BE2C (cell line): ENCODE measurements at regions not wholly inside any gene's neighbourhood (a gene's known extent, or its start where the extent isn't known, plus 50 kb on each side); places are given as distances from the start of the nearest gene placed in this dataset.

Experiments
- DNase-seq: peaks from one replicate; pipeline ENCODE4 v3.0.0-alpha.2; 2020
- H3K27me3 ChIP-seq: fragments of 250-450 bp; sonication (Bioruptor Pico); 2 replicates; pipeline ENCODE4 v1.5.1; 2020; ENCODE audit warnings: mild to moderate bottlenecking
- H3K36me3 ChIP-seq: fragments of 250-450 bp; sonication (Bioruptor Pico); 2 replicates; pipeline ENCODE4 v1.5.1; 2020; ENCODE audit warnings: mild to moderate bottlenecking
- H3K4me1 ChIP-seq: fragments of 250-450 bp; sonication (Bioruptor Pico); 2 replicates; pipeline ENCODE4 v1.5.1; 2020
- H3K4me3 ChIP-seq: 2 replicates; pipeline ENCODE4 v1.5.1; 2011; ENCODE audit warnings: low read depth, low read length
- H3K9me3 ChIP-seq: fragments of 250-450 bp; sonication (Bioruptor Pico); 2 replicates; pipeline ENCODE4 v1.5.1; 2020
- TF ChIP-seq, protein P1 (sequence below): IDR thresholded peaks from 2 replicates; pipeline ENCODE4 v1.5.1; 2012; ENCODE audit warnings: mild to moderate bottlenecking, low read depth, low read length

DNA sequence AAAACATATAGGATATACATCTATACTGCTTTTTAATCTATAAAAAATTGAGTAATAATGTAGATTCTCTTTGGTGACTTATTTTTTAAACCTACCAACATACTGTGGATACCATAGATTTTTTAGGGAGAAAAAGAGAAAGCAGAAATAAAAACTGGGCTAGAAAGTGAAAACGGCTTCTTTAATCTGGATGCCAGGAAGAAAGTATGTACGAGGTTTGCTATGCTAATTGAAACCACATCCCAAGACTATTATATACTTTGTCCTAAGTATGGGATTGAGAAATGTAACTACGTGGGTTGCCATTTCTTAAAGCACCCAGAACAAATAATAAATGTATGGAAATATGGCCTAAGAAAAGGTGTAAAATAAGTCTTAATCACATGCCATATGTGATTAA lies 129.0 kb upstream of the NFE2L3 start:
- TF ChIP-seq, protein P1, sequence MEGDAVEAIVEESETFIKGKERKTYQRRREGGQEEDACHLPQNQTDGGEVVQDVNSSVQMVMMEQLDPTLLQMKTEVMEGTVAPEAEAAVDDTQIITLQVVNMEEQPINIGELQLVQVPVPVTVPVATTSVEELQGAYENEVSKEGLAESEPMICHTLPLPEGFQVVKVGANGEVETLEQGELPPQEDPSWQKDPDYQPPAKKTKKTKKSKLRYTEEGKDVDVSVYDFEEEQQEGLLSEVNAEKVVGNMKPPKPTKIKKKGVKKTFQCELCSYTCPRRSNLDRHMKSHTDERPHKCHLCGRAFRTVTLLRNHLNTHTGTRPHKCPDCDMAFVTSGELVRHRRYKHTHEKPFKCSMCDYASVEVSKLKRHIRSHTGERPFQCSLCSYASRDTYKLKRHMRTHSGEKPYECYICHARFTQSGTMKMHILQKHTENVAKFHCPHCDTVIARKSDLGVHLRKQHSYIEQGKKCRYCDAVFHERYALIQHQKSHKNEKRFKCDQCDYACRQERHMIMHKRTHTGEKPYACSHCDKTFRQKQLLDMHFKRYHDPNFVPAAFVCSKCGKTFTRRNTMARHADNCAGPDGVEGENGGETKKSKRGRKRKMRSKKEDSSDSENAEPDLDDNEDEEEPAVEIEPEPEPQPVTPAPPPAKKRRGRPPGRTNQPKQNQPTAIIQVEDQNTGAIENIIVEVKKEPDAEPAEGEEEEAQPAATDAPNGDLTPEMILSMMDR: no peak
- Histone ChIP-seq H3K4me1 (no peaks in the 10 kb centered on the region), H3K4me3 (no peak overlapping the region), H3K36me3 (no peaks in the 10 kb centered on the region), H3K9me3 (no peaks in the 10 kb centered on the region), H3K27me3 (peaks cover 9% of the 10 kb centered on the region)
- no peak for DNase-seq

DNA sequence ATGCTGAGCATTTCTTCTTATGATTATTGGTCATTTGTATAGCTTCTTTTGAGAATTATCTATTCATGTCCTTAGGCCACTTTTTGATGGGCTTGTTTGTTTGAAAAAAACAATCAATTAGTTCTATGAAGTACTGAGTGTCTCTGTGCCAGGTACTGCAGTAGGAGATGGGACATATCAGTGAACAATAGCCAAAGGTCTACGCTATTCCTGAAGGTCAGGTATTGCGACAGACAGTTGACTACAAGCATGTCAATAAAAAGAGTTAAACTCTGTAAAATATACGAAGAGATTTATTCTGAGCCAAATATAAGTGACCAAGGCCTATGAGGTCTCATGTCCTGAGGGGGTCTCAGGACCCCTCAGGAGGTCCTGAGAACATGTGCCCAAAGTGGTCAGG lies 122.1 kb upstream of the NFE2L3 start:
- no peak overlapping the region for H3K4me3 ChIP-seq
- peaks cover 14% of the 10 kb centered on the region for H3K27me3 ChIP-seq
- no peak for DNase-seq
- H3K9me3 ChIP-seq: no peaks in the 10 kb centered on the region
- no peaks in the 10 kb centered on the region for H3K36me3 ChIP-seq
- no peaks in the 10 kb centered on the region for H3K4me1 ChIP-seq
- TF ChIP-seq, protein P1: no peak

DNA sequence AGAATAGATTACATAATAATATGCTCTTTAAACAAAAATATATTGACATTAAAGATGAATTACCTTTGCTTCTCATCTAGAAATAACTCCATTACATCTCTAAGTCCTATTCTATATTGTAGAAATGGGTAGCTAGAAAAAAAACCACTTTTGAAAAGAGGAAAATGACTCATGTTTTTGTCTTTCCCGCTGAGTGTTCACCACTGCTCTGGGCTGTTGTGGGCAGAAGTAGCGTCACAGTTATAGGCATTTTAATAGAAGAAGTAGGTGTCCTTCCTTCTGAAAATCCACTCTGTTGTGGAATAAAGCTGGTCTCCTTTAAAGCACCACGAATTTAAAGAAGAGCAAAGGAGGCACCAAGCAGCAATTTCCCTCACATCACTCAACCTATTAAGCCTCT lies 117.6 kb upstream of the NFE2L3 start:
- Histone ChIP-seq H3K9me3 (no peaks in the 10 kb centered on the region), H3K36me3 (no peaks in the 10 kb centered on the region), H3K27me3 (no peaks in the 10 kb centered on the region; the same call in 1 of the 2 replicates), H3K4me3 (no peak overlapping the region), H3K4me1 (no peaks in the 10 kb centered on the region)
- DNase-seq: no peak
- TF ChIP-seq, protein P1: no peak

DNA sequence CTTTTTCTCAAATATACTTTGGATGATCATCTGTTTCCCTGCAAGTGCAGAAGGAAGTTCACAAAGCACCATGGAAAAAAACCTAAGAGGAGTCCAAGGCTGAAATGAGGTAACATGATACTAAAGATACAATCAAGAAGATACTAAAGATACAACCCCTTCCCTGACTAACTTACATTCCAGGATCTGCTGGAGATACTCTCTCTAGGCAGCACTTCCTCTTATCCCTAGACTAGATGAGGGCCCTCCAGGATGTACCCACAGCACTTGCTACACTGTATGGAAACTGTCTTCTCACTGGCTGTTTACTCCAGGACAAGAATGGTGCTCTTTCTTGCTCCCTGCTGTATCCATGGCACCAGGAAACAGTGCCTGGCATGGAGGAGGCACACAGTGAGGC lies 116.4 kb upstream of the NFE2L3 start:
- DNase-seq: no peak
- TF ChIP-seq, protein P1: no peak
- H3K27me3 ChIP-seq: peaks cover 8% of the 10 kb centered on the region
- no peaks in the 10 kb centered on the region for H3K9me3 ChIP-seq
- H3K4me1 ChIP-seq: no peaks in the 10 kb centered on the region
- H3K4me3 ChIP-seq: no peak overlapping the region
- no peaks in the 10 kb centered on the region for H3K36me3 ChIP-seq

DNA sequence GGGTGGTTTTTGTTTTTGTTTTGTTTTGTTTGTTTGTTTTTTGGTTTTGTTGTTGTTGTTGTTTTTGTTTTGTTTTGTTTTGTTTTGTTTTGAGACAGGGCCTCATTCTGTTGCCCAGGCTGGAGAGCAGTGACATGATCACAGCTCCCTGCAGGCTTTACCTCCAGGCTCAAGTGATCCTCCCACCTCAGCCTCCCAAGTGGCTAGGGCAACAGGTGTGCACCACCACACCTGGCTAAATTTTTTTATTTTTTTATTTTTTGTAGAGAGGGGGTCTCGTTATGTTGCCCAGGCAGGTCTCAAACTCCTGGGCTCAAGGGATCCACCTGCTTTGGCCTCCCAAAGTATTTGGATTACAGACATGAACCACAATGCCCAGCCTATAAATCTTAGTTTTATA lies 115.9 kb upstream of the NFE2L3 start:
- DNase-seq: no peak
- H3K4me3 ChIP-seq: no peak overlapping the region
- H3K4me1 ChIP-seq: no peaks in the 10 kb centered on the region
- no peaks in the 10 kb centered on the region for H3K36me3 ChIP-seq
- TF ChIP-seq, protein P1: no peak
- no peaks in the 10 kb centered on the region for H3K9me3 ChIP-seq
- peaks cover 8% of the 10 kb centered on the region for H3K27me3 ChIP-seq

DNA sequence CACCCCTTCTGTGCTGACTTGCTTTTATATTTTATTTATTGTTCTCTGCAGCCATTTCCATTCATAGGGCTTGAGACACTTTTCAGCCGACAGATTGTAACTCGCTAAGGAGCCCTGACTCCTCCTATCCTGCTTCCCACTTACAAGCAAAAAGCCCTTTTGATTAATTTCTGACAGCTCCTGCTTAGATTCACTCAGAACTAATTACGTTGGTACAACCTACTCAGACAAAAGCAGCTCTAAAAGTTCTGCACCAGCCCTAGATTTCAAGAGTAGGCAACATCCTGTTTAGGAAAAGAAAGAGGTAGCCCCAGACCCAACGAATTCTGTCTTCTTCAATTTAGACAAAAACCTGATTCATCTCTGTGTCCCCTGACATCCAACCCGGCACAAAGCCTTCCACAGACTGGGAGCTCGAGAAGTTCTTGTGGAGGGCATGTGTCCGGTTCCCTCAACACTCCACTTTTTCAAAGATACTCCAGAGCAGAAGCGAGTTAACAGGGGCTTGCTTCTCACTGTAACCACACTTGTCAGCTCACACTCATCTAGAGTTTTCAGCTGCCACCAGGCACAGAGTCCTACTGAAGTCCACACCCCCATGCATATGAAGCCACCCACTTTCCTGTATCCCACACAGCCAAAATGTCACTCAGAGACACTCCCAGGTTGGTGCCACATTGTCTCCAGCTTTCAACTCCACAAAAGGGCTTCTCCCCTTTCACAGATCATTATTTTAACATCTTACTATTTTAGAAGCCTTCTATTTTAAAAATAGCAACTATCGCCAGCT lies 113.6 kb upstream of the NFE2L3 start:
- Histone ChIP-seq H3K4me3 (no peak overlapping the region), H3K9me3 (no peaks in the 10 kb centered on the region; the same call in 1 of the 2 replicates), H3K36me3 (no peaks in the 10 kb centered on the region), H3K27me3 (peaks cover 30% of the 10 kb centered on the region), H3K4me1 (no peaks in the 10 kb centered on the region)
- TF ChIP-seq, protein P1: no peak
- DNase-seq: no peak
